T-cell (primary cell): ENCODE measurements at regions not wholly inside any gene's neighbourhood (a gene's known extent, or its start where the extent isn't known, plus 50 kb on each side); places are given as distances from the start of the nearest gene placed in this dataset.

Experiments
- ATAC-seq, 4 experiments: fragments of 200-7000 bp in 3 of 4; fragments of 150-1000 bp in 1 of 4; cut with Tn5 transposase; replicated peaks in 1 of 4; 1 replicate in 3 of 4; 2 replicates in 1 of 4; pipeline ENCODE4 v1.10.0; 2021; ENCODE audit warnings: moderate library complexity in 3 of 4, mild to moderate bottlenecking in 2 of 4, moderate number of reproducible peaks in 1 of 4
- CTCF ChIA-PET, 2 donors: fragments of 300-600 bp; sonication (Branson Sonifier 250); formaldehyde crosslinking; loops; one replicate each; lab custom pipeline; 2022; ENCODE audit warnings: antibody characterized with exemption in 2 of 2; lab: Charles Lee
- POLR2A ChIA-PET, 2 donors: fragments of 300-600 bp; sonication (Branson Sonifier 250); formaldehyde crosslinking; loops; one replicate each; lab custom pipeline; 2022; ENCODE audit warnings: antibody characterized with exemption in 2 of 2; lab: Charles Lee
- DNase-seq, 35 experiments: peaks; one replicate each; pipeline versions ENCODE4 v3.0.0 to v3.0.0-alpha.2; 2013 to 2023
- H3K27ac ChIP-seq: one replicate; pipeline ENCODE4 v1.5.1; 2013; ENCODE audit warnings: low read length
- H3K27me3 ChIP-seq, 2 experiments: replicated peaks in 1 of 2; 1 replicate in 1 of 2; 2 replicates in 1 of 2; pipeline versions ENCODE4 v1.6.1 to v1.7.0; 2013; ENCODE audit warnings: low read length in 1 of 2, mixed read lengths in 1 of 2; ENCODE audit not compliant: control insufficient read depth in 2 of 2, insufficient read depth in 2 of 2; ENCODE audit errors: extremely low read depth in 1 of 2
- H3K36me3 ChIP-seq, 2 donors: 1 replicate in 1 of 2; 2 replicates in 1 of 2; pipeline versions ENCODE4 v1.6.1 to v1.7.0; 2013; ENCODE audit warnings: low read length in 1 of 2; ENCODE audit not compliant: control insufficient read depth in 2 of 2, insufficient read depth in 1 of 2; ENCODE audit errors: extremely low read depth in 1 of 2
- H3K4me1 ChIP-seq, 2 experiments: 1 replicate in 1 of 2; 2 replicates in 1 of 2; pipeline versions ENCODE4 v1.6.1 to v1.7.0; 2013; ENCODE audit warnings: low read length in 2 of 2, mixed read lengths in 1 of 2; ENCODE audit not compliant: insufficient read depth in 2 of 2, control insufficient read depth in 1 of 2; ENCODE audit errors: extremely low read depth in 1 of 2
- H3K4me3 ChIP-seq, 2 donors: 1 replicate in 1 of 2; 2 replicates in 1 of 2; pipeline versions ENCODE4 v1.5.1 to v1.7.0; 2013; ENCODE audit warnings: mild to moderate bottlenecking in 2 of 2, low read length in 1 of 2, moderate library complexity in 1 of 2; ENCODE audit not compliant: control insufficient read depth in 1 of 2; ENCODE audit errors: extremely low read depth in 1 of 2
- H3K9me3 ChIP-seq: 2 replicates; pipeline ENCODE4 v1.7.0; 2013
- H3K27ac Mint-ChIP-seq, 2 donors: one replicate each; pipeline ENCODE4 v1.8.0; 2020 to 2021; ENCODE audit warnings: mild to moderate bottlenecking in 2 of 2, mixed read lengths in 2 of 2
- H3K27me3 Mint-ChIP-seq, 2 donors: one replicate each; pipeline ENCODE4 v1.8.0; 2021 to 2022; ENCODE audit warnings: mixed read lengths in 2 of 2
- H3K36me3 Mint-ChIP-seq: one replicate; pipeline ENCODE4 v1.8.0; 2021; ENCODE audit warnings: mixed read lengths
- H3K4me1 Mint-ChIP-seq, 3 donors: one replicate each; pipeline ENCODE4 v1.8.0; 2020 to 2022; ENCODE audit warnings: mixed read lengths in 3 of 3, mild to moderate bottlenecking in 1 of 3
- H3K4me3 Mint-ChIP-seq, 3 donors: one replicate each; pipeline ENCODE4 v1.8.0; 2020 to 2022; ENCODE audit warnings: mild to moderate bottlenecking in 3 of 3, mixed read lengths in 3 of 3, moderate library complexity in 3 of 3
- H3K9me3 Mint-ChIP-seq, 3 donors: one replicate each; pipeline ENCODE4 v1.8.0; 2020 to 2022; ENCODE audit warnings: mixed read lengths in 3 of 3
- WGBS: methylation state at CpG from one replicate; pipeline ENCODE4 v1.1.5; 2013; ENCODE audit warnings: missing lambda C conversion rate; ENCODE audit not compliant: insufficient coverage; 5-methylcytosine and 5-hydroxymethylcytosine counted together

DNA sequence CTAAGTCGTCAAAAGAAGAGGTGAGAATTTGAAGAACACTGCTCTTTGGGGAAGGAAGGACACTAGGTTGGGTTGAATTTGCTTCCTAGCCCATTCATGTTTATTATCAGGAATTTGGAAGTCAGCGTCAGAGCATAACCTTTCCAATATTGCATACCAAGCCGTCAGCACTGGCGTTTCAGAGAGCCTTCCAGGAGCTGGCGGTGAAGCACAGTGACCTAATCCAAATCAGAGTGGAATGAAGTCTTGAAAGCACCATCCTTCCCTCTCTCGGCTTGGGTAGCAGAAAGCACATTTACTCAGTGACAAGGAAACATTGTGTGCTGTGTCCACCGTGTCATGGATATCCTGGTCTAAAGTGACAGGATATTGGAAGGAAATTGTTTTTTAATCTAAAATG is 240.3 kb upstream of the PELI2 start:
- Mint-ChIP-seq H3K9me3 (no peaks in the 10 kb centered on the region), H3K4me1 (no peaks in the 10 kb centered on the region), H3K36me3 (no peaks in the 10 kb centered on the region), H3K27me3 (peaks cover 4 to 9% of the 10 kb centered on the region in 2 donors), H3K4me3 (no peak overlapping the region), H3K27ac (no peak overlapping the region)
- ATAC-seq: no peak
- Histone ChIP-seq H3K9me3 (no peaks in the 10 kb centered on the region), H3K4me1 (no peaks in the 10 kb centered on the region), H3K36me3 (no peaks in the 10 kb centered on the region), H3K27me3 (peaks cover 0 to 22% of the 10 kb centered on the region in 2 experiments), H3K4me3 (no peak overlapping the region), H3K27ac (no peak overlapping the region)
- POLR2A ChIA-PET: no interaction called here
- WGBS: 94% methylated on average over 5 of the region's 7 CpGs
- DNase-seq: no peak
- CTCF ChIA-PET: no interaction called here

DNA sequence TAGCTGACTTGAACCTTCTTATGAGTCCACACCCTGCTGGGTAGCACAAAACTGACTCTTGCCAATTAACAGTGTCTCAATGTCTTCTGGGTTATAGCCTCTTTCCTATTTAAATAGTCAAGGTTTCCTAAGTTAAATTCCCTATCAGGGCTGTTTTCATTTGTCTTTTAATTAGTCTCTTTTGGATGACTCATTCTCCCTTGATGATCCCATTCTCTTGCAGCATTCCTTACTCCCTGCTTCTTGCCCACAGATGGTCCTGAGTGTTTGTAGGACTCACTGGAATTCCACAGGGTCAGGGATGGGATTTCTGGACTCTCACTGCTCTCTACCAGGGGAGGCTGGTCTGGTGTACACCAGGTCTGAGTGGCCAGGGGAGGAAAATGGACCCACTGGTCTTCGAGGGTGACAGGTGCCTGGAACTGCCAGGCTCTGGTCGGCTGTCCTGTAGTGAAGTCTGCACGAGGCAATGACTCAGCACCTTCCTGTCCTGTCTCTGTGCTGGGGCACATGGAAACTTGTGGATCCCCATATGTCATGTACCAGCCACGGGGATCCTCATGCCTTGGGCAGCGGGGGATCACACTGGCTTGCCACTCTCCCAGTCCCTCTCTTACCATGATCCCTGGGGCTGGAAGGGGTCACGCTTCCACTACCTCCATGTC is 236.5 kb upstream of the PELI2 start:
- Mint-ChIP-seq H3K27me3 (peaks cover 5 to 8% of the 10 kb centered on the region in 2 donors), H3K9me3 (no peaks in the 10 kb centered on the region), H3K27ac (no peak overlapping the region), H3K36me3 (no peaks in the 10 kb centered on the region), H3K4me3 (no peak overlapping the region), H3K4me1 (no peaks in the 10 kb centered on the region)
- ChIA-PET CTCF (no interaction called here), POLR2A (no interaction called here)
- WGBS: 59% methylated on average over 6 of the region's 6 CpGs
- no peaks in the 10 kb centered on the region for H3K9me3 ChIP-seq
- H3K27ac ChIP-seq: no peak overlapping the region
- no peaks in the 10 kb centered on the region for H3K4me1 ChIP-seq
- no peak overlapping the region for H3K4me3 ChIP-seq
- ATAC-seq: no peak
- DNase-seq: no peak
- peaks cover 0 to 15% of the 10 kb centered on the region in 2 experiments for H3K27me3 ChIP-seq
- H3K36me3 ChIP-seq: no peaks in the 10 kb centered on the region

DNA sequence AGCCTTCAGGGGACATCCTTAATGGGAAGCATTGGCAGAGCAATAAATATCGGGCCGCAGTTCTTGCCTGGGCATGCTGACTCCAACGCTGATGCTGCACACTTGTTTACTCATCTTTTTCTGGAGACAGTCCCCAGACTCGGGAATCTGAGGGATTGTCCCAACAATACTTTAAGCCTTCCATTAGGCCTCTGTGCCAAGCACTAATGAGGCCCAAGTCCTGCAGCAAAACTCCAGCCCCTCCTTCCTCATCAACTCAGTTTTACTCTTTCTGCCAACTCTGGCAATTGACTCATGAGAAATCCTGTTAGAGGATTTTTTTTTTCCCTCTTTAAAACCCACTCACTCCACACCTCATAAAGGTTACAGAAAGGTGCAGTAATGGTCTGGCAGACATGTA is 233.4 kb upstream of the PELI2 start:
- no peaks in the 10 kb centered on the region for H3K4me1 Mint-ChIP-seq
- H3K4me3 ChIP-seq: no peak overlapping the region
- no peaks in the 10 kb centered on the region for H3K9me3 ChIP-seq
- 82% methylated on average over 4 of the region's 4 CpGs for WGBS
- ATAC-seq (no peak), DNase-seq (no peak)
- H3K27ac ChIP-seq: no peak overlapping the region
- no peaks in the 10 kb centered on the region for H3K9me3 Mint-ChIP-seq
- H3K27me3 Mint-ChIP-seq: peaks cover 9 to 11% of the 10 kb centered on the region in 2 donors
- H3K36me3 Mint-ChIP-seq: no peaks in the 10 kb centered on the region
- H3K27ac Mint-ChIP-seq: no peak overlapping the region
- no peaks in the 10 kb centered on the region for H3K4me1 ChIP-seq
- no peak overlapping the region for H3K4me3 Mint-ChIP-seq
- CTCF ChIA-PET: no interaction called here
- peaks cover 0 to 11% of the 10 kb centered on the region in 2 experiments for H3K27me3 ChIP-seq
- POLR2A ChIA-PET: no interaction called here
- no peaks in the 10 kb centered on the region for H3K36me3 ChIP-seq

DNA sequence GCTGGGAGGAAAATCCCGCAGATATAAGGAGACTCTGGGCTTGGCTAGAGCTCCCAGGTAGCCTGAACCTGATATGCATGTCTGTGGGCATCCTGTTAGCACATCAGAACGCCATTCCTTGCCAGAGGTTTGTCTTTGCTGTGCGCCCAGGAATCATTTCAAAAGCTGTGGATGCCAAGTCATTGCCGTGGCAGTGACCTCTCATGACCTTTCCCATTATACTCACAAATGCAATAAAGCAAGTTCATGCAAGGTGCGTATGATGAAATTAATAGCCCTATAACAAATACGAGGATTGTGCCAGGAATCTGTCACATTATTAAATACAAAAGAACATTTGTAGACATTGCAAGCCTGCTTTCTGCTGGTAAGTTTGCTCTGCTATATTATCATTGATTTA is 229.1 kb upstream of the PELI2 start:
- no peak overlapping the region for H3K27ac ChIP-seq
- no peaks in the 10 kb centered on the region for H3K9me3 ChIP-seq
- Mint-ChIP-seq H3K27me3 (peaks cover 13 to 16% of the 10 kb centered on the region in 2 donors), H3K4me1 (no peaks in the 10 kb centered on the region), H3K36me3 (no peaks in the 10 kb centered on the region), H3K27ac (no peak overlapping the region), H3K4me3 (no peak overlapping the region), H3K9me3 (no peaks in the 10 kb centered on the region)
- ChIA-PET CTCF (no interaction called here), POLR2A (no interaction called here)
- no peak overlapping the region for H3K4me3 ChIP-seq
- H3K36me3 ChIP-seq: no peaks in the 10 kb centered on the region
- ATAC-seq (no peak), DNase-seq (no peak)
- WGBS: 80% methylated on average over 5 of the region's 6 CpGs
- H3K27me3 ChIP-seq: no peaks in the 10 kb centered on the region
- H3K4me1 ChIP-seq: no peaks in the 10 kb centered on the region

DNA sequence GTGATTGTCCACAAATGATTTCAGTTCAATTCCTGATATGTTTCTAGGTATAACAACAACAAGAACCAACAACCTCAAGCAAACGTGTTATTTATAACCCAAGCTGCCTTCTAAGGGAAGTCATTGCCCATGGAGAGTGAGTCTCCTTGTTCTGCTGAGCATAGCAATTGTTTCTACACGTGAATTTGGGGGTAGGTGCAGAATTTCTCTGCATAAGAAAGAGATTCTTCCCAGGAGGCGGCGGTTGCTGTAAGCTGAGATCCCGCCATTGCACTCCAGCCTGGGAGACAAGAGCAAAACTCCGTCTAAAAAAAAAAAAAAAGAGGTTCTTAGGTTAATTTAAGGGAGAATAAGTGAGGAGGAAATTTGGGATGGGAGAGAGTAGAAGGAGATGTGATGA is 226.5 kb upstream of the PELI2 start:
- Mint-ChIP-seq H3K9me3 (no peaks in the 10 kb centered on the region), H3K4me1 (no peaks in the 10 kb centered on the region), H3K27me3 (peaks cover 9 to 14% of the 10 kb centered on the region in 2 donors), H3K36me3 (no peaks in the 10 kb centered on the region), H3K4me3 (no peak overlapping the region), H3K27ac (no peak overlapping the region)
- 60% methylated on average over 1 of the region's 6 CpGs for WGBS
- Histone ChIP-seq H3K4me1 (no peaks in the 10 kb centered on the region), H3K36me3 (no peaks in the 10 kb centered on the region), H3K4me3 (no peak overlapping the region), H3K27me3 (no peaks in the 10 kb centered on the region), H3K27ac (no peak overlapping the region), H3K9me3 (no peaks in the 10 kb centered on the region)
- ChIA-PET CTCF (no interaction called here), POLR2A (no interaction called here)
- DNase-seq: no peak
- ATAC-seq: no peak

DNA sequence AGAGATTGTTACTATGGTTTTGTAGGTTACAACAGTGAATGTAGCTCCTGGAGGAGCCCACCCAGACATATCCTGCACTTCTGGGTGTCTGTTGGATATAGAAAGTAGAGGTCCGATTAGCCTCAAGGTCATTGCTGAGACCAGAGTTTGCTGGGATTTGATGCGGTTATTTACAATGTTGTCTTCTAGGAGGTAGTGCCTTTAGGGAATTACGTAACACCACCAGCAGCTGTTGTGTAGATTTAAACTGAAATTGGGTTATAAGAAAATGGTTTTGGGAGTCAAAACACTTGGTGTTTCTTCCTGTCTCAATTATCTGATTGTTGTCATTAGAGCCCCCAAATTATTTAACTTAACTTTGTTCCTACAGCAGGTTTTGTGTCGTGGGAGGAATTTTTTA is 225.3 kb upstream of the PELI2 start:
- H3K27me3 Mint-ChIP-seq: peaks cover 6 to 10% of the 10 kb centered on the region in 2 donors
- Histone ChIP-seq H3K27me3 (no peaks in the 10 kb centered on the region), H3K4me1 (no peaks in the 10 kb centered on the region), H3K27ac (no peak overlapping the region), H3K36me3 (no peaks in the 10 kb centered on the region), H3K9me3 (no peaks in the 10 kb centered on the region), H3K4me3 (no peak overlapping the region)
- H3K36me3 Mint-ChIP-seq: no peaks in the 10 kb centered on the region
- no peaks in the 10 kb centered on the region for H3K4me1 Mint-ChIP-seq
- ChIA-PET CTCF (no interaction called here), POLR2A (no interaction called here)
- ATAC-seq: no peak
- WGBS: no CpG with 5 or more reads among the region's 4 CpGs
- no peak overlapping the region for H3K27ac Mint-ChIP-seq
- DNase-seq: no peak
- no peaks in the 10 kb centered on the region for H3K9me3 Mint-ChIP-seq
- no peak overlapping the region for H3K4me3 Mint-ChIP-seq

DNA sequence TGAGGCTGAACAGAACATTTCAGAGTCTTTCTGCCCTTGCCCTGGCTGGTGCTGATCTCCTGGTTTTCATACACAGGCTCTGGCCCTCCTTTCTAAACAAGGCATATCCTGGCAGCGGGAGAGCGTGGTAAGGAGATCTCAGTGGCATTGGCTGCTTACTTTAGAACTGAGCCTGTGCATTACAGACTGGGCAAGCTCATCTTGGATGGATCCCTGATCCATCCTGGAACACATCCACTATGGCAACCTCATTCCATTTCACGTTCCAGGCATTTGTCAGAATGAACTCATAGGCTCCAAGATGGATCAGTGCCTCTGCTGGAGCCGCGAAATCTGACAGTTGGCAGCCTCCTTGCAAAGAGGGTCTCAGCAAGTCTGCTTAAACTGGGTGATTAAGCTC is 224.5 kb upstream of the PELI2 start:
- Mint-ChIP-seq H3K36me3 (no peaks in the 10 kb centered on the region), H3K9me3 (no peaks in the 10 kb centered on the region)
- no peaks in the 10 kb centered on the region for H3K9me3 ChIP-seq

More for the DNA sequence above, 224.5 kb upstream of the PELI2 start:
- Mint-ChIP-seq H3K4me1 (no peaks in the 10 kb centered on the region), H3K4me3 (no peak overlapping the region), H3K27ac (no peak overlapping the region), H3K27me3 (peaks cover 6 to 10% of the 10 kb centered on the region in 2 donors)
- no peak for DNase-seq
- no peaks in the 10 kb centered on the region for H3K4me1 ChIP-seq
- H3K27ac ChIP-seq: no peak overlapping the region
- ATAC-seq: no peak
- no peaks in the 10 kb centered on the region for H3K27me3 ChIP-seq
- H3K36me3 ChIP-seq: no peaks in the 10 kb centered on the region
- H3K4me3 ChIP-seq: no peak overlapping the region
- CTCF ChIA-PET: interaction anchor here in 1 of 2 donors (0.5 kb wide), 1 partner anchor 778 kb away, joined by 6 read pairs; no protein-coding TSS in a partner anchor
- WGBS: 88% methylated on average over 5 of the region's 5 CpGs
- POLR2A ChIA-PET: no interaction called here
